ENCODE measurements at regions not wholly inside any gene's neighbourhood (a gene's known extent, or its start where the extent isn't known, plus 50 kb on each side); places are given as distances from the start of the nearest gene placed in this dataset.

DNA sequence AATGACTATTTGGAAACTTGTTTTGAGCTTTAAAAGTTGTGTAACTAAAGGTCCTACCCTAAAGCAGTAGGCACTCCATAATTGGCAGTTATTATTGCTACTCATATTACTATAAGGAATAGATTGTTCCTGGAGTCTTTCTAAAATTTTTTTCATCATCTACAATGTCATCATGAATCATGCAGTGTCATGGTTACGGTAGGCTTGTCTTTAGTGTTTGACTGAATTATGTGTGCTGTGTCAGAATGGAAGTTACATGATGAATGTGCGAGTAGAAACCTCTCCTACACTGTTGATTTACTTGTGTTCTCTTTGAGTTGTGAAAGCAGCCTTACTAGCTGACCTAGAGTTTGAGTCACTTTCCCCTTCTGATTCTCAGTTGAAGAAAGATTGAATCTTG is 1099.9 kb downstream of the RAPGEF2 start:
- TF ChIP-seq, protein P1, sequence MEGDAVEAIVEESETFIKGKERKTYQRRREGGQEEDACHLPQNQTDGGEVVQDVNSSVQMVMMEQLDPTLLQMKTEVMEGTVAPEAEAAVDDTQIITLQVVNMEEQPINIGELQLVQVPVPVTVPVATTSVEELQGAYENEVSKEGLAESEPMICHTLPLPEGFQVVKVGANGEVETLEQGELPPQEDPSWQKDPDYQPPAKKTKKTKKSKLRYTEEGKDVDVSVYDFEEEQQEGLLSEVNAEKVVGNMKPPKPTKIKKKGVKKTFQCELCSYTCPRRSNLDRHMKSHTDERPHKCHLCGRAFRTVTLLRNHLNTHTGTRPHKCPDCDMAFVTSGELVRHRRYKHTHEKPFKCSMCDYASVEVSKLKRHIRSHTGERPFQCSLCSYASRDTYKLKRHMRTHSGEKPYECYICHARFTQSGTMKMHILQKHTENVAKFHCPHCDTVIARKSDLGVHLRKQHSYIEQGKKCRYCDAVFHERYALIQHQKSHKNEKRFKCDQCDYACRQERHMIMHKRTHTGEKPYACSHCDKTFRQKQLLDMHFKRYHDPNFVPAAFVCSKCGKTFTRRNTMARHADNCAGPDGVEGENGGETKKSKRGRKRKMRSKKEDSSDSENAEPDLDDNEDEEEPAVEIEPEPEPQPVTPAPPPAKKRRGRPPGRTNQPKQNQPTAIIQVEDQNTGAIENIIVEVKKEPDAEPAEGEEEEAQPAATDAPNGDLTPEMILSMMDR (IDR thresholded peaks at IDR 0.05): no peak

GRCh38 chr4:160212078-160212477 is 1109.2 kb downstream of the RAPGEF2 start:
- TF ChIP-seq, protein P1 (IDR thresholded peaks at IDR 0.05): no peak

DNA sequence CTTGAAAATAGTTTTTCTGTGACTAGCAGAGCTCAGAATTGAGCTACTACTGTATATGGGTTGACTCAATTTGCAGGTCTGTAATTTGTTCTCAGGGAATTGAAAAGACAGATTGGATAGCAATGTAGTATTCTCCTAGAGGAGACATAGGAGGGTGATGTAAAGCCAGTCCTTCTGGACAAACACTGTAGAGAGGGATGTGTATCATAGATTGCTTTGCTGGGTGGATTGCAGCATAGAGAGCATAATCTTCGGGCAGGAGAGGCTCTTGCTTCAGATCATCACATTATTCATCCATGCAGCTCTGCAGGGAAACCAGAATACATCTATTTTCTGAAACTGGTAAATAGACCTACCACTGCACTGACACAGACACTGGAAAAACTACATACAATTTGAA is 1110.5 kb downstream of the RAPGEF2 start:
- TF ChIP-seq, protein P1 (IDR thresholded peaks at IDR 0.05): no peak

- TF ChIP-seq, protein P1 (IDR thresholded peaks at IDR 0.05): no peak
Measured at GRCh38 chr4:160217352-160217751, 1114.5 kb downstream of the RAPGEF2 start.

- TF ChIP-seq, protein P1 (IDR thresholded peaks at IDR 0.05): no peak
Measured at GRCh38 chr4:160224049-160224448, 1121.2 kb downstream of the RAPGEF2 start.

DNA sequence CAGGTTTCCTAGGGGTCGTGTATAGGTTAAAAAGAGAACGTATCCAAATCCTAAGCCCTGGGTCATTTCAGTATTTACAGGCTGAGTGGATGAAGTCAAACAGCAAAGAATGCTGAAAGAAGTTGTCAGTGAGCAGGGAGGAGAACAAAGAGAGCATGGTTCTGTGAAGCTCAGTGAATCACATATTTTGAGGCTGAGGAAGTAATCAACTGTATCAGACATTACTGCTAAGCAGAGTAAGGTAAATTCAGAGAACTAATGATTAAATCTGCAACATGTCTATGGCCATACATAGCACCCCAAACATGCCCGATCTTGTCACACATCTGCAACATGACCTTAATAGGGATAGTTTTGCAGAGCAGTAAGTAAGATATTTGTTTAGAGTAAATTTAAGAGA is 1130.3 kb downstream of the RAPGEF2 start:
- TF ChIP-seq, protein P1 (IDR thresholded peaks at IDR 0.05): no peak

DNA sequence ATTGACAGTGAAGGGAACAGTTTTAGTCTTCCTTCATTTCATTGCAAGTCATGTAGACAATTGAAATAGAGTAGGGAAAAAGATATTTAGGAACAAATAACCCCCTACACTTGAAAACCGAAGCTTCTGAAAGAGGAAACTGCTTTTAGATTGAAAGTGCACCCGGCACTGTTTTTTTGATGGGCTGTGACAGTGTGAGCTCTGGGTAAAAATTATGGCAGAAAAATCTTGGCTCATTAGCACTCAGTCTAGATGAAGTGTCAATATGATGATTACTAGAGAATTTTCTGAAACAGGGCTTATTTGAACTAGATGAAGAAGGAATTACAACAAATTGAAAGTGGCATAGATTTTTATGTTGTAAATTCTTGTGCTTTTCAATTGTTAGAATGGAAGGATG is 1132.4 kb downstream of the RAPGEF2 start:
- TF ChIP-seq, protein P1 (IDR thresholded peaks at IDR 0.05): no peak

DNA sequence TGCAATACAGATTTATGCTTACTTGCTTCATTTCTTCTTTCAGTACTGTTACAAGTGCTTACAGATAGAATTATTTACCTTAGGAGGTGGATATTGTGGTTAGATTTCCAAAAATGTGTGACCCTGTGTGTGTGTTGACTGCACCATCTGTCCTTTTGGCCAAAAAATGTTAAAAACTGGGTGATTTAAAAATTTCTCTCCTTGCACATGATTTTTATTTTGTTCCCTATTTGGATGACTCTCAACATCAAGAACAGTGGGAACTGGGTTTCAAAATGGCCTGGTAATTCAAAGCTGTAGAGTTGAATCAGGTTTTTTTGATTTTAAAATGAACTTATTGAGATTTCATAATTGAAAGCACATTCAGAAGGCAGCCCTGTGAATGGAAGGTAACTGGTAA is 1132.9 kb downstream of the RAPGEF2 start:
- TF ChIP-seq, protein P1 (IDR thresholded peaks at IDR 0.05): no peak
